ENCODE measurements at regions not wholly inside any gene's neighbourhood (a gene's known extent, or its start where the extent isn't known, plus 50 kb on each side); places are given as distances from the start of the nearest gene placed in this dataset.

GRCh38 chr6:165748390-165748789 lies 85.3 kb upstream of the PDE10A start:
- TF ChIP-seq CTCF (IDR thresholded peaks at IDR 0.05) (no peak), POLR2A (IDR thresholded peaks at IDR 0.05) (no peak)

All from right lobe of liver (tissue), 4 donors.